D721Med (cell line): ENCODE measurements at regions not wholly inside any gene's neighbourhood (a gene's known extent, or its start where the extent isn't known, plus 50 kb on each side); places are given as distances from the start of the nearest gene placed in this dataset.
"Not testable (repeated sequence)": the region's sequence is repeated elsewhere in the genome, so short reads cannot be mapped to it uniquely, and the experiment has no call there.

Experiments used
- DNase-seq: peaks from one replicate; pipeline ENCODE4 v3.0.0; 2011; ENCODE audit warnings: low spot score; ENCODE audit not compliant: insufficient read length
- FAIRE-seq: peaks from 2 replicates; lab custom pipeline; 2011; peaks lifted over from hg19 to GRCh38; lab: Jason Lieb, UNC
- CTCF ChIP-seq: IDR thresholded peaks from 2 replicates; pipeline ENCODE4 v1.5.1; 2012; ENCODE audit warnings: mild to moderate bottlenecking, control low read depth; ENCODE audit not compliant: insufficient read depth; ENCODE audit errors: missing control alignments

- TF ChIP-seq CTCF: no peak
- no peak for FAIRE-seq
Observed at GRCh38 chr2:7632420-7632819, 715.2 kb downstream of the RNF144A start.

GRCh38 chr2:7633566-7634153 is 716.4 kb downstream of the RNF144A start:
- FAIRE-seq (no peak), DNase-seq (no peak)
- TF ChIP-seq CTCF: no peak

More at GRCh38 chr2:7632420-7632819, 715.2 kb downstream of the RNF144A start:
- no peak for DNase-seq

- no peak for FAIRE-seq
- no peak for TF ChIP-seq CTCF
- DNase-seq: no peak
Observed at GRCh38 chr2:7634409-7634808, 717.2 kb downstream of the RNF144A start.

GRCh38 chr2:7639476-7639875 is 722.3 kb downstream of the RNF144A start:
- no peak for TF ChIP-seq CTCF
- FAIRE-seq (no peak), DNase-seq (no peak)

- not testable (repeated sequence) for DNase-seq, FAIRE-seq
Observed at GRCh38 chr2:7641272-7641671, 724.1 kb downstream of the RNF144A start.

- FAIRE-seq (no peak), DNase-seq (no peak)
- TF ChIP-seq CTCF: no peak
Observed at GRCh38 chr2:7646024-7646423, 728.8 kb downstream of the RNF144A start.

- no peak for TF ChIP-seq CTCF
- FAIRE-seq: no peak
- no peak for DNase-seq
Observed at GRCh38 chr2:7646661-7647060, 729.4 kb downstream of the RNF144A start.
